ENCODE measurements at regions not wholly inside any gene's neighbourhood (a gene's known extent, or its start where the extent isn't known, plus 50 kb on each side); places are given as distances from the start of the nearest gene placed in this dataset.

DNA sequence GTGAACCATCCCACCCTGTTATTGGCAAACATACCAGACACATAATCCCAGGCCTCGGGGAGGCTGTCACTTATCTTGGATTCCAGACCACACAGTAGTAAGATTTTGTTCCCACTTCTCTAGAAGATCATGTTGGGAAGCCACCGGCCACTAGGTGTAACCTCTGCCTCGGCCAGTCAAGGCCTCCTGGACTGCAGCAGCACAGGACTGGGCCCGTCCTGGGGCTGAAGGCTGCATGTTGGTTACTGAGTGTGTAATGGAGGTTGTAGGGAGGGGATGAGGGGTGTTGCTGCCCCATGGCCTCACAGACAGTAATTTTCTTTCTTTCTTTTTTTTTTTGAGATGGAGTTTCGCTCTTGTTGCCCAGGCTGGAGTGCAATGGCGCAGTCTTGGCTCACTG, 92.4 kb upstream of the SYT13 start:
- no peak overlapping the region for H2AFZ ChIP-seq
- no peaks in the 10 kb centered on the region for H3K79me2 ChIP-seq (replicated peaks; ENCODE audit: insufficient read depth)
- Mint-ChIP-seq H3K9me3 (no peaks in the 10 kb centered on the region; the same call in 2 of the 3 replicates), H3K27me3 (ENCODE audit: insufficient read depth, low read depth, poor library complexity) (peaks cover 2% of the 10 kb centered on the region), H3K27ac (no peak overlapping the region), H3K4me3 (no peak overlapping the region), H3K36me3 (ENCODE audit: low read depth) (no peaks in the 10 kb centered on the region), H3K4me1 (peaks cover 5% of the 10 kb centered on the region; the same call in 2 of the 3 replicates)
- H3K4me3 ChIP-seq, result no peak overlapping the region
- H3K9me2 ChIP-seq (ENCODE audit: insufficient read depth), result no peaks in the 10 kb centered on the region
- no peaks in the 10 kb centered on the region for H4K20me1 ChIP-seq (replicated peaks; ENCODE audit: insufficient read depth)
- H3K27ac ChIP-seq (ENCODE audit: low read depth), result no peak overlapping the region
- ATAC-seq, result no peak
- TF ChIP-seq JUNB (IDR thresholded peaks at IDR 0.05; ENCODE audit: unreplicated experiment) (no peak), EZH2phosphoT487 (IDR thresholded peaks at IDR 0.05; ENCODE audit: unreplicated experiment) (no peak), POLR2AphosphoS5 (IDR thresholded peaks at IDR 0.05; ENCODE audit: low read depth) (no peak), ZNF331 (CRISPR knock-in tag; IDR thresholded peaks at IDR 0.05; ENCODE audit: low read depth) (no peak), ZNF114 (CRISPR knock-in tag; IDR thresholded peaks at IDR 0.05) (no peak), NANOG (IDR thresholded peaks at IDR 0.05; ENCODE audit: borderline replicate concordance) (no peak), STAT1 (IDR thresholded peaks at IDR 0.05; ENCODE audit: unreplicated experiment) (no peak), EZH2 (IDR thresholded peaks at IDR 0.05; ENCODE audit: low read depth, unreplicated experiment) (no peak), CREB1 (CRISPR knock-in tag; IDR thresholded peaks at IDR 0.05; ENCODE audit: low read depth) (no peak)
- TF ChIP-seq, protein P1, sequence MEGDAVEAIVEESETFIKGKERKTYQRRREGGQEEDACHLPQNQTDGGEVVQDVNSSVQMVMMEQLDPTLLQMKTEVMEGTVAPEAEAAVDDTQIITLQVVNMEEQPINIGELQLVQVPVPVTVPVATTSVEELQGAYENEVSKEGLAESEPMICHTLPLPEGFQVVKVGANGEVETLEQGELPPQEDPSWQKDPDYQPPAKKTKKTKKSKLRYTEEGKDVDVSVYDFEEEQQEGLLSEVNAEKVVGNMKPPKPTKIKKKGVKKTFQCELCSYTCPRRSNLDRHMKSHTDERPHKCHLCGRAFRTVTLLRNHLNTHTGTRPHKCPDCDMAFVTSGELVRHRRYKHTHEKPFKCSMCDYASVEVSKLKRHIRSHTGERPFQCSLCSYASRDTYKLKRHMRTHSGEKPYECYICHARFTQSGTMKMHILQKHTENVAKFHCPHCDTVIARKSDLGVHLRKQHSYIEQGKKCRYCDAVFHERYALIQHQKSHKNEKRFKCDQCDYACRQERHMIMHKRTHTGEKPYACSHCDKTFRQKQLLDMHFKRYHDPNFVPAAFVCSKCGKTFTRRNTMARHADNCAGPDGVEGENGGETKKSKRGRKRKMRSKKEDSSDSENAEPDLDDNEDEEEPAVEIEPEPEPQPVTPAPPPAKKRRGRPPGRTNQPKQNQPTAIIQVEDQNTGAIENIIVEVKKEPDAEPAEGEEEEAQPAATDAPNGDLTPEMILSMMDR (conservative IDR thresholded peaks at IDR 0.05; ENCODE audit: low read depth in 2 of 2), result no peak
- TF ChIP-seq, protein P2, sequence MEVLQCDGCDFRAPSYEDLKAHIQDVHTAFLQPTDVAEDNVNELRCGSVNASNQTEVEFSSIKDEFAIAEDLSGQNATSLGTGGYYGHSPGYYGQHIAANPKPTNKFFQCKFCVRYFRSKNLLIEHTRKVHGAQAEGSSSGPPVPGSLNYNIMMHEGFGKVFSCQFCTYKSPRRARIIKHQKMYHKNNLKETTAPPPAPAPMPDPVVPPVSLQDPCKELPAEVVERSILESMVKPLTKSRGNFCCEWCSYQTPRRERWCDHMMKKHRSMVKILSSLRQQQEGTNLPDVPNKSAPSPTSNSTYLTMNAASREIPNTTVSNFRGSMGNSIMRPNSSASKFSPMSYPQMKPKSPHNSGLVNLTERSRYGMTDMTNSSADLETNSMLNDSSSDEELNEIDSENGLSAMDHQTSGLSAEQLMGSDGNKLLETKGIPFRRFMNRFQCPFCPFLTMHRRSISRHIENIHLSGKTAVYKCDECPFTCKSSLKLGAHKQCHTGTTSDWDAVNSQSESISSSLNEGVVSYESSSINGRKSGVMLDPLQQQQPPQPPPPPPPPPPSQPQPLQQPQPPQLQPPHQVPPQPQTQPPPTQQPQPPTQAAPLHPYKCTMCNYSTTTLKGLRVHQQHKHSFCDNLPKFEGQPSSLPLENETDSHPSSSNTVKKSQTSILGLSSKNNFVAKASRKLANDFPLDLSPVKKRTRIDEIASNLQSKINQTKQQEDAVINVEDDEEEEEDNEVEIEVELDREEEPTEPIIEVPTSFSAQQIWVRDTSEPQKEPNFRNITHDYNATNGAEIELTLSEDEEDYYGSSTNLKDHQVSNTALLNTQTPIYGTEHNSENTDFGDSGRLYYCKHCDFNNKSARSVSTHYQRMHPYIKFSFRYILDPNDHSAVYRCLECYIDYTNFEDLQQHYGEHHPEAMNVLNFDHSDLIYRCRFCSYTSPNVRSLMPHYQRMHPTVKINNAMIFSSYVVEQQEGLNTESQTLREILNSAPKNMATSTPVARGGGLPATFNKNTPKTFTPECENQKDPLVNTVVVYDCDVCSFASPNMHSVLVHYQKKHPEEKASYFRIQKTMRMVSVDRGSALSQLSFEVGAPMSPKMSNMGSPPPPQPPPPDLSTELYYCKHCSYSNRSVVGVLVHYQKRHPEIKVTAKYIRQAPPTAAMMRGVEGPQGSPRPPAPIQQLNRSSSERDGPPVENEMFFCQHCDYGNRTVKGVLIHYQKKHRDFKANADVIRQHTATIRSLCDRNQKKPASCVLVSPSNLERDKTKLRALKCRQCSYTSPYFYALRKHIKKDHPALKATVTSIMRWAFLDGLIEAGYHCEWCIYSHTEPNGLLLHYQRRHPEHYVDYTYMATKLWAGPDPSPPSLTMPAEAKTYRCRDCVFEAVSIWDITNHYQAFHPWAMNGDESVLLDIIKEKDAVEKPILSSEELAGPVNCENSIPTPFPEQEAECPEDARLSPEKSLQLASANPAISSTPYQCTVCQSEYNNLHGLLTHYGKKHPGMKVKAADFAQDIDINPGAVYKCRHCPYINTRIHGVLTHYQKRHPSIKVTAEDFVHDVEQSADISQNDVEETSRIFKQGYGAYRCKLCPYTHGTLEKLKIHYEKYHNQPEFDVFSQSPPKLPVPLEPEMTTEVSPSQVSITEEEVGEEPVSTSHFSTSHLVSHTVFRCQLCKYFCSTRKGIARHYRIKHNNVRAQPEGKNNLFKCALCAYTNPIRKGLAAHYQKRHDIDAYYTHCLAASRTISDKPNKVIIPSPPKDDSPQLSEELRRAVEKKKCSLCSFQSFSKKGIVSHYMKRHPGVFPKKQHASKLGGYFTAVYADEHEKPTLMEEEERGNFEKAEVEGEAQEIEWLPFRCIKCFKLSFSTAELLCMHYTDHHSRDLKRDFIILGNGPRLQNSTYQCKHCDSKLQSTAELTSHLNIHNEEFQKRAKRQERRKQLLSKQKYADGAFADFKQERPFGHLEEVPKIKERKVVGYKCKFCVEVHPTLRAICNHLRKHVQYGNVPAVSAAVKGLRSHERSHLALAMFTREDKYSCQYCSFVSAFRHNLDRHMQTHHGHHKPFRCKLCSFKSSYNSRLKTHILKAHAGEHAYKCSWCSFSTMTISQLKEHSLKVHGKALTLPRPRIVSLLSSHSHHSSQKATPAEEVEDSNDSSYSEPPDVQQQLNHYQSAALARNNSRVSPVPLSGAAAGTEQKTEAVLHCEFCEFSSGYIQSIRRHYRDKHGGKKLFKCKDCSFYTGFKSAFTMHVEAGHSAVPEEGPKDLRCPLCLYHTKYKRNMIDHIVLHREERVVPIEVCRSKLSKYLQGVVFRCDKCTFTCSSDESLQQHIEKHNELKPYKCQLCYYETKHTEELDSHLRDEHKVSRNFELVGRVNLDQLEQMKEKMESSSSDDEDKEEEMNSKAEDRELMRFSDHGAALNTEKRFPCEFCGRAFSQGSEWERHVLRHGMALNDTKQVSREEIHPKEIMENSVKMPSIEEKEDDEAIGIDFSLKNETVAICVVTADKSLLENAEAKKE (CRISPR knock-in tag; IDR thresholded peaks at IDR 0.05), result no peak
- no peaks in the 10 kb centered on the region for H3F3A ChIP-seq (replicated peaks; ENCODE audit: low read depth)
- no peaks in the 10 kb centered on the region for H3K36me3 ChIP-seq (ENCODE audit: insufficient read depth)
- DNase-seq (ENCODE audit: low spot score), result no peak
- no peaks in the 10 kb centered on the region; the same call in 1 of the 2 replicates for H3K4me1 ChIP-seq (ENCODE audit: insufficient read depth)
- H3K27me3 ChIP-seq (ENCODE audit: insufficient read depth), result no peaks in the 10 kb centered on the region
- no peak overlapping the region for H3K4me2 ChIP-seq

Data from GM23338 (cell line).